ENCODE measurements at regions not wholly inside any gene's neighbourhood (a gene's known extent, or its start where the extent isn't known, plus 50 kb on each side); places are given as distances from the start of the nearest gene placed in this dataset.

- no peak for DNase-seq
Measured at GRCh38 chr4:152156442-152156841, 379.4 kb downstream of the FBXW7 start.

- no peak for DNase-seq
Measured at GRCh38 chr4:152155070-152155469, 380.8 kb downstream of the FBXW7 start.

DNA sequence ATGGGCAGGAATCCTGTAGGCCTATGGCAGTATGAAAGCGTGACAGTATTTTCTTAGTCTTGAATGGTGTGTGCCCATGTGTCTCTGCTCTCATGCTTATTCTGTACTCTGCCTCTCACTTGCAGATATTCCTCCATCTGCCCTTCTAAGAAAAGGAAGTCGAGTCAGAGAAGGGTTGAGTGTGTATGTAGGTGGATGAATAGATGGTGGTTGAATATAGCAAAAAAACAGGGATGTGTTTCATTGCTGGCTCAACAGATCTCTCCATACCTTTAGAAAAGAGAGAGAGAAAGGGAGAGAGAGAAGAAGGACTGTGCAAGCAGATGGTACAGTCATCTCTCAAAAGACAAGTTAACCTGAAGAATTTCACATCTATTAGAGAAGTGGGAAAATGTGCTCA, 381.5 kb downstream of the FBXW7 start:
- DNase-seq = no peak

- no peak for DNase-seq
Measured at GRCh38 chr4:152153476-152154270, 382.2 kb downstream of the FBXW7 start.

- no peak for DNase-seq
Measured at GRCh38 chr4:152150214-152150613, 385.7 kb downstream of the FBXW7 start.

DNA sequence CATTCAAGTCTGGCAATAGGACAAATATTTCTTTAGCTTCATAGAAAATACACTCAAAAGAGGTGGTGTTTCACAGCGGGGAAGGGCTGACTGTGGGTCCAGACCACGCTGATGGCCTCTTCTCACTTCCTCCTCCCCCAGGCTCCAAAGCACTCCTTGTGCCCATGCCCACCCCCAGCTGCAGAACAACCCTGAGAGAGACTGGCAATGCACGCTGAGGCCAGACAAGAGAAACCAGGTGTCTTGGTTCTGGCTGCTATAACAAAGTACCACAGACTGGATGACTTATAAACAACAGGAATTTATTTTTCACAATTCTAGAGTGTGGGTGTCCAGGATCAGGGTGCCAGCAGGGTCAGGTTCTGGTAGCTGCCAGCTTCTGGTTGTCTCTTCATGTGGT, 386.1 kb downstream of the FBXW7 start:
- no peak for DNase-seq

DNA sequence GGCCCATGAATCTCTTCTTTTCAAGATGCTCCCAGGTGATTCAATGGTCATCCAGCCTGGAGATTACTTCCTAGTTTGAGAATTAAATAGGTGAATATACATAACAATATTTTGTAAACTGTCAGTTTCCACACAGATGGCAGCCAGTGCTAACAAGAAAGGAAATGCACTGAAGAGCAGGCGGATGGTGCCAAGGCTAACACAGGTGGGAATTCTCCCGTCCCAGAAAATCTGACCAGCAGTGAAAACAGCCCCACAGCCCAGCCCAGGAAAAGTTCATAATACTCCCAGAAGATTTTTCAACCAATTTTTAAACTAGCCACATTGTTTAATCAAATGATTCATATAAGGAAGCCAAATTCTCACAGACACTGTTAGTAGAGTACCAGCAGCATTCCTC, 387.2 kb upstream of the GATB start:
- no peak for DNase-seq

DNA sequence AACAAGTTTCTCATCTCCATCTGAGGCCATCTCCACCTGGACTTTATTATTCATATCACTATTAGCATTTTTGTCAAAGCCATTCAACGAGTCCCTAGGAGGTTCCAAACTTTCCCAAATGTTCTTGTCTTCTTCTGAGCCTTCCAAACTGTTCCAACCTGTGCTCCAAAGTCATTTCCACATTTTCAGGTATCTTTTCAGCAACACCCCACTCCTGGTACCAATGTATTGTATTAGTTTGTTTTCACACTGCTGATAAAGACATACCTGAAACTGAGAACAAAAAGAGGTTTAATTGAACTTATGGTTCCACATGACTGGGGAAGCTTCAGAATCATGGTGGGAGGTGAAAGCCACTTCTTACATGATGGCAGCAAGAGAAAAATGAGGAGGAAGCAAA, 385.4 kb upstream of the GATB start:
- no peak for DNase-seq

DNA sequence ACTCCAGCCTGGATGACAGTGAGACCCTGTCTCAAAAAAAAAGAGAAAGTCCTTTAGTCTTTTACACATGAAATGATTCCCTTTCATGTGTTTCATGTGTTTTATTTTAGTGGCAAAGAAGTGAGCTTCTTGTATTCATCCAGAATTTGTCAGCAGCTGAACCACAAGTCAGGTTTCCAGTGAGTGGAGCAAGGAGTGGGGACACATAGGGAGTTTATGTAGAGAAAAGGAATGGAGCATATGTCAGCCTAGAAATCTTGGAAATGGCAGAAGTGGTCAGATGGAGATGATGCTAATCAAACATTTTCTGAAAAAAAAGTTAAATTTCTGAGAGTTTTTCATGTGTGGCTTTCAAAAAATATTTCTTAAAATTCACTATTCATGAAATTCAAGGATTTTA, 383.0 kb upstream of the GATB start:
- DNase-seq = no peak

GRCh38 chr4:152138451-152138850, 377.6 kb upstream of the GATB start:
- DNase-seq = no peak

DNA sequence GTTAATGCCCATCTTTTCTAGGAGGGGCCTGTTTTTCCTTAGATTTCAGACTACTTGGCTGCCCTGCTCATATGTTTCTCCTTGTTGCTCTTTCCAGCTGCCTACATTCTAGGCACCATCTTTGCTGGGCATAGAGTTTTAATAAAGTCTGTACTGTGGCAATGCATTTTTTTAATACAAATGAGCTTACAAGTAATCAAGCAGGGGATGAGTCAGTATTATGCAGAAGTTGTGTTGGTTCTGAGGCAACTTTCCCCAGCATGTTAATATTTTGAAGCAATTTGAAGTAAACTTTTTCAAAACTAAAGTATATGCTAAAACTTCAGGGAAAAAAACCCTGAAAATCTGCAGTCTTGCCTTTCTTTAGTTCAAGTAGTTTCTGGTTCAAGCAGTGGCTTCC, 372.0 kb upstream of the GATB start:
- DNase-seq = no peak

DNA sequence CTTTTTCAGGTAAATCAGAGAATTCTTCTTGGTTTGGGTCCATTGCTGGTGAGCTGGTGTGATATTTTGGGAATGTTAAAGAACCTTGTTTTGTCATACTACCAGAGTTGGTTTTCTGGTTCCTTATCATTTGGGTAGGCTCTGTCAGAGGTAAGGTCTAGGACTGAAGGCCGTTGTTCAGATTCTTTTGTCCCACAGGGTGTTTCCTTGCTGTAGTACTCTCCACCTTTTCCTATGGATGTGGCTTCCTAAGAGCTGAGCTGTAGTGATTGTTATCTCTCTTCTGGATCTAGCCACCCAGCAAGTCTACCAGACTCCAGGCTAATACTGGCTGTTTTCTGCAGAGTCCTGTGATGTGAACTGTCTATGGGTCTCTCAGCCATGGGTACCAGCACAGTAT, 367.5 kb upstream of the GATB start:
- DNase-seq = no peak

- DNase-seq = no peak
Measured at GRCh38 chr4:152126238-152126637, 365.4 kb upstream of the GATB start.

- DNase-seq = peak; percentile 60
Measured at GRCh38 chr4:152118819-152119553, 358.2 kb upstream of the GATB start.

DNA sequence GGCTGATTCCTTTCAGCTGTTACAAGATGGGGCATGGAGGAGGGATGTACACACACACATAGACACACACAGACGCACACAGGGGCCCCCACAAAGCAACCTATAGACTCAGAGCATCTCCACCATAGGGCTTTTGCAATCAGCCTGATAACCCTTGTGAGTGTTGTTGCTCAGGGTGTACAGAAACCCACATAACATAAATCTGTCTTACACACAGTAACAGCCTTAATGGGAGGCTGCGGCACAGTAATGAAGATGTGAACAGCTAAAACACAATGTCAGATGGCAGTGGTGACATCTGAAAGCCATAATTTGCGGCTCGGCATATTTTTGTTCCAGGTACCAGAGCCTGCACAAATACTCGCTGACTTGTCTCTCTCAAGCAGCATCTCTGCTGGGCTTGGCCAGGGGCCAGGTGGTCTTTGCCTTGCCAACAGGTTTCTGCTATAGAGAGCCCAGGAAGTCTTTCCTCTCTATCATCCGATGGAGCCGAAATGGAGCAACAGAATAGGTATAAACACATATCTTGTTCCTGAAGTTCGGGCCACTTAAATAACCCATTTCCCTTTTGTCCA, 357.2 kb upstream of the GATB start:
- DNase-seq = no peak

DNA sequence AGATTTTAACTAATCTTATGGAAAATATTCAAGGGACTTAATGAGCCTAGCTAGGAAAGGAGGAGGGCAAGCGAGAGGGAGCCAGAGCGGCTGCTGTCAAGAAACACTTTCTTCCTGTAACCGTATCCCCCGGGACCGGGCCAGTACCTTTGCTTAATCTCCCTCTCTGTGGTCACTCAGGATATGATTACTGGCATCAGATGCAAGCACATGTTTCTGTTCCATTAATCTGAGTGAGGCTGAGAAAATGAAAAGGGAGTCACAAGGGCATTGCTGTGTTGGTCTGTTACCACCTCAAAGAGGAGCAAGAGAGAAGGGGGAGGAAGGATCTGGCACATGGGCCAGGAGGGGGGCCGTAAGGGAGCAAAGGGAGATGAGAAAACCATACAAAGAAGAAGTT, 356.7 kb upstream of the GATB start:
- peak; percentile 29 for DNase-seq

DNA sequence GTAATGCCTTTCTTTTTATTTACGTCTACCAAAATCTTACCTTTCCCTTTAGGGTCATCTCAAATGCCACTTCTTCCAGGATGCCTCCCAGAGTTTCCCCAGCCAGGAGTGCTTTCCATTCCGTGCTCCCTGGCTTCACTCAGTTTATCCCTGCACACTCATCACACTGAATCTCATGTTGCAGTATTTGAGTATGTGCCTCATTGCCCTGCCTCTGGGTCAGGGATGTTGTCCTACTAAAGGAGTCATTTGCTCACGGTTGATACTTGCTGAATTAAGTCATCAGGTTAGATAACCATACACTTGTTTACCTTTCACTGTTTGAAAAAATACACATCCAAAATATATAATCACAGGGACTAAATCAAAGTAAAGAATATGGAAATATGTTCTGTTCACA, 356.2 kb upstream of the GATB start:
- no peak for DNase-seq

GRCh38 chr4:152115794-152116193, 355.0 kb upstream of the GATB start:
- DNase-seq = no peak

DNA sequence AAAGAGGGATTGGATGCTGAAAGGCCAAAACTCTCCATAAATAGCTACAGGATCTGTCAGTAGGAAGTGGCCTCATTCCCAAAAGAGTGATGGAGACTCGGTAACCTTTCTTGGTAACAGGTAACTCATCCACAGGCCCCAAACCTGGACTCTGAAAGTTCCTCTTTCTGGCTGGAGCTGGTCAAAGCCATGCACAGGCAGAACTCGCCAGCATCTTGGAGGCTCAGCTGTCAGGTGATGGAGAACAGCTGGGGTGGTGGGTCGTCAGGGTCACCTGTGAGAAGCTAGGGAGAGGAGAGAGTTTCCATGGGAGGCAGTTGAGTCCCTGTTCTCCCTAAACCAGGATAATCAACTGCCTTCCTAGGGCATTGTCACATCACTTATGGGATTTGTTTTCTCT, 354.3 kb upstream of the GATB start:
- no peak for DNase-seq

DNA sequence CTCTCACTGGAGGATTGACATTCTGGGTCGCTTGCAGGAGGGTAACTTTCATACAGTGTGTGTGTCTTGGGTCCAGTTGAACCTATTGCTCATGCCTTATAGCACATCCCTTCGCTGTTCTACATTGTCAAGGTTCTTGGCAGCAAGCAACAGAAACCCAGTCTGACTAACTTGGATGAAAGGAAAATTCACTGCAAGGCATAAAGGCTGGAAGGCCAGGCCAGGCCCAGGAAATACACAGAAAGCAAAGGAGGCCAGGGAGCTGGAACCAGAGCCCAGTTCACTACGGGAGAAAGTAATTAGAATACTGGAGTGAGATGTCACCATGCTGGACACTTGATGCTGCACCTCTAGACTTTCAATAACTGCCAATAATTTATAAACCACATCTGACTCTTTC, 353.8 kb upstream of the GATB start:
- no peak for DNase-seq

- no peak for DNase-seq
Measured at GRCh38 chr4:152112887-152113286, 352.1 kb upstream of the GATB start.

DNA sequence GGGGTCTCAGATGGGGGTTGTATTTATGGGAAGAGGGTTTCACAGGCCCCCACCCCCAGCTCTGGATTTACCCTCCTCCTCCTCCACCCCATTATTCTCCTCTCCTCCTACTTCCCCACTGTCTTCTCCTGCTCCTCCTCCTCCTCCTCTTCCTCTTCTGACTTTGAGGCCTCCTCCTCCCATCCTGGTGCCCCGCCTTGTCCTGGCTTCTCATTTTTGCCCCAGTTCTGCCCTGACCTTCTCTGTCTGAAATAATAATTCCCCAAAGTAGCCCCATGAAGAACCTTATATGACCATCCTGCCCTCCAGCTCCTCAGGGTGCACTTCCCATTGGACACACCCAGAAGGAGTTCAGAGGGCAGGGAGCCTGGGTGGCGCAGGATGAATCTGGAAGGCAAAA, 351.4 kb upstream of the GATB start:
- no peak for DNase-seq

DNA sequence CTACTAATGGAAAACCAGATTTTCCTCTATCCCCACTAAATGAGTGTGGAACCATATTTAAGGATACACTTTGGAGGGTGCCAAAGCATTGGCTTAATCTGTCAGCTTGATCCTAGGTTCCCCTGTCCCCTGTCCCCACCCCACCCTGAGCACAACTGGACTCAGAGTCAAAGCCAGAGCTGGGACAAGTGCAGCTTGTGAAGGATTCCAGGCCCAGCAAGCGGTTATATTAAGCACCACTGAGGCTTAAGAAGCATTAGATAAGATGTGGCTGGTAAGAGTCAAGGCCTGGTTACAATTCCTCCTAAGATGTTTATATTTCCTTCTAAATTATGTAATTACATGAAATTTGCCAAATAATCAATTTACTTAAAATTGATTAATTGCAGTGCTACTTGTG, 350.0 kb upstream of the GATB start:
- no peak for DNase-seq
